Loucy (cell line): ENCODE measurements at regions not wholly inside any gene's neighbourhood (a gene's known extent, or its start where the extent isn't known, plus 50 kb on each side); places are given as distances from the start of the nearest gene placed in this dataset.

Experiments used
- H2AFZ ChIP-seq: fragments of 200-600 bp; sonication (generic); 2 replicates; pipeline ENCODE4 v1.6.0; 2016; ENCODE audit warnings: antibody characterized with exemption, mild to moderate bottlenecking, low read length, moderate library complexity
- H3F3A ChIP-seq: fragments of 200-600 bp; 2 replicates; pipeline ENCODE4 v1.6.0; 2016; ENCODE audit warnings: antibody characterized with exemption, low read depth, mild to moderate bottlenecking
- H3K27me3 ChIP-seq: fragments of 200-600 bp; sonication (generic); 2 replicates; pipeline ENCODE4 v1.6.1; 2014; ENCODE audit warnings: low read length, mild to moderate bottlenecking; ENCODE audit not compliant: insufficient read depth, poor library complexity, severe bottlenecking
- H3K36me3 ChIP-seq: fragments of 200-600 bp; sonication (generic); 2 replicates; pipeline ENCODE4 v1.6.1; 2016; ENCODE audit warnings: low read length; ENCODE audit not compliant: insufficient read depth
- H3K4me1 ChIP-seq: fragments of 200-600 bp; sonication (generic); 2 replicates; pipeline ENCODE4 v1.5.1; 2014; ENCODE audit warnings: low read length, mild to moderate bottlenecking; ENCODE audit not compliant: insufficient read depth, poor library complexity, severe bottlenecking
- H3K4me2 ChIP-seq: fragments of 200-600 bp; sonication (generic); 2 replicates; pipeline ENCODE4 v1.6.0; 2014; ENCODE audit warnings: antibody characterized with exemption, low read length, low read depth, mild to moderate bottlenecking; ENCODE audit not compliant: poor library complexity, severe bottlenecking
- H3K4me3 ChIP-seq: fragments of 200-600 bp; sonication (generic); 2 replicates; pipeline ENCODE4 v1.5.1; 2014; ENCODE audit warnings: low read length, mild to moderate bottlenecking, mixed read lengths; ENCODE audit not compliant: poor library complexity, severe bottlenecking
- H3K79me2 ChIP-seq: fragments of 200-600 bp; sonication (generic); 2 replicates; pipeline ENCODE4 v1.6.1; 2014; ENCODE audit warnings: low read length; ENCODE audit not compliant: insufficient read depth
- H3K9ac ChIP-seq: fragments of 200-600 bp; sonication (generic); 2 replicates; pipeline ENCODE4 v1.6.0; 2014; ENCODE audit warnings: mild to moderate bottlenecking, low read depth, low read length, moderate library complexity; ENCODE audit not compliant: poor library complexity, severe bottlenecking
- H3K9me2 ChIP-seq: fragments of 200-600 bp; sonication (generic); replicated peaks from 2 replicates; pipeline ENCODE4 v1.6.1; 2016; ENCODE audit warnings: low read depth, low read length, mixed read lengths
- H3K9me3 ChIP-seq: fragments of 200-600 bp; sonication (generic); 2 replicates; pipeline ENCODE4 v1.6.1; 2014; ENCODE audit warnings: mild to moderate bottlenecking, antibody characterized with exemption, low read length, low read depth; ENCODE audit not compliant: insufficient read depth
- H4K20me1 ChIP-seq: fragments of 200-600 bp; sonication (generic); 2 replicates; pipeline ENCODE4 v1.6.0; 2014; ENCODE audit warnings: antibody characterized with exemption, low read length, mild to moderate bottlenecking; ENCODE audit not compliant: insufficient read depth, poor library complexity, severe bottlenecking
- EZH2phosphoT487 ChIP-seq: fragments of 200-600 bp; IDR thresholded peaks from 2 replicates; pipeline ENCODE4 v1.6.1; 2018; ENCODE audit warnings: antibody characterized with exemption, mild to moderate bottlenecking, moderate library complexity, borderline replicate concordance
- TF ChIP-seq, protein P1 (sequence below): fragments of 200-600 bp; sonication (generic); conservative IDR thresholded peaks from 2 replicates; pipeline ENCODE4 v1.5.1; 2014; ENCODE audit warnings: mild to moderate bottlenecking, antibody characterized with exemption, low read length

DNA sequence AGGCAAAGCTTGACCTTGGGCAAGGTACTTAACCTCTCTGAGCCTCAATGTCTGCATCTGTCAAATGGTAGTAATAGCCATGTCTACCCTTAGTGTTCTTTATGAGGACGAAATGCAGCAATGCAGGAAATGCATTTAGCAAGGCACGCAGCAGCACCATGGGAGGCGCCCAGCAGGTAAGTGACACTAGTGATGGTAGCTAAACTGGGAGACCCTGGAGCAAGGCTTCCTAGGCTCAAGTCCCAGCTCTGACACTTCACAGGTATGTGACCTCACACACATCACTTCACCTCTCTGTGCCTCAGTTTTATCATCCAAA lies 289.0 kb downstream of the RRAGC start:
- Histone ChIP-seq H3K9me2 (no peaks in the 10 kb centered on the region), H3K4me2 (no peak overlapping the region), H3F3A (no peaks in the 10 kb centered on the region), H3K9ac (no peak overlapping the region), H3K4me1 (no peaks in the 10 kb centered on the region), H3K4me3 (no peak overlapping the region), H3K9me3 (no peaks in the 10 kb centered on the region), H3K36me3 (no peaks in the 10 kb centered on the region), H4K20me1 (no peaks in the 10 kb centered on the region), H2AFZ (no peak overlapping the region), H3K27me3 (no peaks in the 10 kb centered on the region), H3K79me2 (no peaks in the 10 kb centered on the region)
- no peak for TF ChIP-seq EZH2phosphoT487

DNA sequence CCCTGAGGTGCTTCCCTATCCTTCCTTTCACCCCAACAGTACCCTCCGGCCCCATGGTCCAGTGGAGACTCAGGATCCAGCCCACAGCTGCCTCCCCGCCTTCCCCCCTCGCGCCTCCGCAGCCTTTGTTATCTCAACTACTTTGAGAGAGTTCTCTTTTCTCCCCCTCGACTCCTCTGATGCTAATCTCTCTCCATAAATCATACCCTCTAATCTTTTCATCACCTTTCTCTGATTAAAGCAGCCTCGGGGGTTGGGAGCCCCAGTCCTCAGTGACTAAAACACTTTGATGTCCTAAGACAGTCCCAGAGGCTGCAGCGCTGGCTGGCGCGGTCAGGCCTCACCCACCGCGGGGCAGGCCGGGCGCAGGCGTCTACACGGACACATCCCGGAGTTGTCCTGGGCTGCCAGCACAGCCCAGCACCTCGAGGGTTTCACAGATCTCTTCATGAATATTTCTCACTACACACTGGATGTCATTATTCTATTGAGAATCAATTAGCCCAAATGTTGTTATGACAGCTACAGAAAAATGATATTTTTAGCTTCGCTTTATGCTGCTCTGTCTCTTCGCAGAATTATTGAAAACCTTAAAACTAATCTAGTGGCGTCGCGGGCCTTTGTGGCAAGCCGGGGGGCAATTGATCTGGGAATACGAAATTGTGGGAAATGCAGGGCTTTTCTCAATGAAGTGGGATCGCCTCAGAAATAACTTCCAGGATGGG lies 289.5 kb downstream of the RRAGC start:
- Histone ChIP-seq H3K4me2 (no peak overlapping the region), H3K9ac (no peak overlapping the region), H3K9me2 (no peaks in the 10 kb centered on the region), H3K79me2 (no peaks in the 10 kb centered on the region), H3K9me3 (no peaks in the 10 kb centered on the region), H3K27me3 (no peaks in the 10 kb centered on the region), H3K4me1 (no peaks in the 10 kb centered on the region), H3K36me3 (no peaks in the 10 kb centered on the region), H2AFZ (no peak overlapping the region), H3K4me3 (no peak overlapping the region), H3F3A (no peaks in the 10 kb centered on the region), H4K20me1 (no peaks in the 10 kb centered on the region)
- TF ChIP-seq, protein P1, sequence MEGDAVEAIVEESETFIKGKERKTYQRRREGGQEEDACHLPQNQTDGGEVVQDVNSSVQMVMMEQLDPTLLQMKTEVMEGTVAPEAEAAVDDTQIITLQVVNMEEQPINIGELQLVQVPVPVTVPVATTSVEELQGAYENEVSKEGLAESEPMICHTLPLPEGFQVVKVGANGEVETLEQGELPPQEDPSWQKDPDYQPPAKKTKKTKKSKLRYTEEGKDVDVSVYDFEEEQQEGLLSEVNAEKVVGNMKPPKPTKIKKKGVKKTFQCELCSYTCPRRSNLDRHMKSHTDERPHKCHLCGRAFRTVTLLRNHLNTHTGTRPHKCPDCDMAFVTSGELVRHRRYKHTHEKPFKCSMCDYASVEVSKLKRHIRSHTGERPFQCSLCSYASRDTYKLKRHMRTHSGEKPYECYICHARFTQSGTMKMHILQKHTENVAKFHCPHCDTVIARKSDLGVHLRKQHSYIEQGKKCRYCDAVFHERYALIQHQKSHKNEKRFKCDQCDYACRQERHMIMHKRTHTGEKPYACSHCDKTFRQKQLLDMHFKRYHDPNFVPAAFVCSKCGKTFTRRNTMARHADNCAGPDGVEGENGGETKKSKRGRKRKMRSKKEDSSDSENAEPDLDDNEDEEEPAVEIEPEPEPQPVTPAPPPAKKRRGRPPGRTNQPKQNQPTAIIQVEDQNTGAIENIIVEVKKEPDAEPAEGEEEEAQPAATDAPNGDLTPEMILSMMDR, result no peak
- TF ChIP-seq EZH2phosphoT487, result no peak

DNA sequence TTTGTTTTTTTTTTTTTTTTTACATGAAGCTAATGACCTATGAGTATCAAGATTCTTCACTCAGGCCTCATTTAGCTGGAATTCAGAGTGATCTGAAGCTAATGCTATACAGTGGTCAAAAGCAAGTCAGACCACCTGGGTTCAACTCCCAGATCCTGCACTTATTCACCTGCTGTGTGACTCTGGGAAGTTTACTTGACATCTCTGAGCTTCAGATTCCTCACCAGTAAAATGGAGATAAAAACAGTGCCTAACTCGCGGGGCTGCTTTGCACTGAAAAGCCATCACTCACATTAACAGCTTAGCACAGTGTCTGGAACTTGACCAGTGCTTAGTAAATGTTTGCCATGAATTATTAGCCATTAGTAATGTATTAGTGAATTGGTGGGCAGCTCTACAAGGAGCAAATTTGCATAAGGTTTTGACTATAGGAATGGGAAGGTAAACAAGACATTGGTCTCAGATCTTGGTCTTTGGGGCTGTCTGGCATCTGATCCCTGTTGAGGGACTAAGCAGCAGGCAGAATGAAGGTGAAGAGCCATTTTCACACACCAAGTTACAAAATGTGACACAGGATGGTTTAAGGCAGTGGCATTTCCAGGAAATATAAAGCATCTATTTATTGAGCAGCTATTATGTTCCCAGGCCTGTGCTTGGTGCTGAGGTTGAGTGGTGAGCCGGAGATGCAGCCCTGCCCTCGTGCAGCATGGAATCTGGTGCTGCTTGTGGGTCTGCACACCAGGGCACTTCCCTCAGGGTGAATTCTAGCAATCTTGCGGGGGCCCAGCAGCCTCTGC lies 291.3 kb downstream of the RRAGC start:
- Histone ChIP-seq H3K4me3 (no peak overlapping the region), H3K4me2 (no peak overlapping the region), H3K9me3 (no peaks in the 10 kb centered on the region), H3K27me3 (no peaks in the 10 kb centered on the region), H3F3A (no peaks in the 10 kb centered on the region), H3K9ac (no peak overlapping the region), H3K9me2 (no peaks in the 10 kb centered on the region), H3K4me1 (peaks cover 15% of the 10 kb centered on the region), H2AFZ (no peak overlapping the region), H3K36me3 (no peaks in the 10 kb centered on the region), H4K20me1 (no peaks in the 10 kb centered on the region), H3K79me2 (no peaks in the 10 kb centered on the region)
- TF ChIP-seq, protein P1, result no peak
- TF ChIP-seq EZH2phosphoT487, result no peak
